Stimulated activated CD4-positive, alpha-beta T cell treated with anti-CD3 and anti-CD28 coated beads, Interleukin-1b, Interleukin-23, amount 100 ng/mL, for 48 hours (primary cell): ENCODE measurements at regions not wholly inside any gene's neighbourhood (a gene's known extent, or its start where the extent isn't known, plus 50 kb on each side); places are given as distances from the start of the nearest gene placed in this dataset.
"Not testable (repeated sequence)": the region's sequence is repeated elsewhere in the genome, so short reads cannot be mapped to it uniquely, and the experiment has no call there.

Experiments used
- DNase-seq: peaks from one replicate; pipeline ENCODE4 v3.0.0-alpha.2; 2020

- DNase-seq = no peak
Observed at GRCh38 chr10:123381224-123381623, 227.0 kb downstream of the BUB3 start.

- no peak for DNase-seq
Observed at GRCh38 chr10:123382491-123382890, 228.3 kb downstream of the BUB3 start.

DNA sequence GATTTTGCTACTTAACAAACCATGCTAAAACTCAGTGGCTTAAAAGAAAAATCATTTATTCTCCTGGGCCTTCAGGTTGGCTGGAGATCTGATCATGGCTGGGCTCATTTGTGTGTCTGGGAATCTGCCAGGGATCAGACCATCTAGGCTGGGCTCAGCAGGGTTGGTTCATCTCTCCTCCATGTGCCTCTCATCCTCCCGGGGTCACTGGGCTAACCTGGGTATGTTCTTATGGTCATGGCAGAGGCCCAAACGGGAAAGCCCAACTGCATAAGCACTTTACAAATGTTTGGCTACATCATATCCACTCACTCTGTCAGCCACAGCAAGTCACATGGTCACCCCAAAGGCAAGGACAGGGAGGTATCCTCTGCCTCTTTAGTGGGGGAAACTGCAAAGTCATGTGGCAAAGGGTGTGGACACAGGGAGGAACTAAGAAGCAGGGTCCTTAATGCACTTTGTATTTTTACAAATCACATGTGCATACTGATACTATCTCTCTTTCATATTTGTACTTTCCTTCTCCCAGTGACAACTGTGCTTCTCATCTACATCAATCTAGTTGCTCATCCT lies 231.4 kb downstream of the BUB3 start:
- DNase-seq = no peak

DNA sequence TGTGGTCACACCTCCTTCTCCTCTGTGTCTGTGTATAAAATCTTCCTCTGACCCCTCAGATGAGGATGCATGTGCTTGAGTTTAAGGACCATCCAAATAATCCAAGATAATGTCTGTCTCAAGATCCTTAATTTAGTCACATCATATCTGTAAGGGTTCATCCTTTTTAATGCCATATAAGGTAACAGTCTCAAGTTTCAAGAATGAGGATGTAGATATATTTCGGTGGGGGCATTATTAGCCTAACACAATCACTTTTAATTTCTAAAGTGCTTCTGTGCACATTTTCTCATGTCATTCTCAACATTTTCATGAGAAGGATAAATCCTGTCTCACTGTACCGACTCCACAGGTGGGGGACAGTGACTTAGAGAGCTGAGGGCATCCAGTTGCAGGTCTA lies 235.3 kb downstream of the BUB3 start:
- no peak for DNase-seq

- DNase-seq = no peak
Observed at GRCh38 chr10:123390332-123390731, 236.1 kb downstream of the BUB3 start.

DNA sequence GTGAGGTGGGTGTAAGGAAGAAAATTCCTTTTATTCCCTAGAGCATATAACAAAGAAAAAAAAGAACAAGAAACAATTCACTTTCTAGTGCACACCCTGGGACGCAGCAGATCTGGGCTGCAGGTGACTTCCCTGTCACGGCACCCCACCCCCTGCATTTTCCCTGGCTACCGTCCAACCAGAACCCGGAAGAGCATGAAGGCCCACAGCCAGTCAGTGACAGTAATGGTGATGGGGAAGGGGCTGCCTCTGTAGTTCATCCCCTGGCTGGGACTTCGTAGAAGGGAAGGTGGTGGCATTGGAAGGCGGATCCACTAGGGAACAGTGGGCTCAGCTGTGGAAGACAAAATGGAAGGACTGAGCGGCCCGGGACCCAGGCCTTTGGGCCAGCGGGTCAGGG lies 236.7 kb downstream of the BUB3 start:
- DNase-seq = no peak

- no peak for DNase-seq
Observed at GRCh38 chr10:123391275-123392028, 237.2 kb downstream of the BUB3 start.

- DNase-seq = no peak
Observed at GRCh38 chr10:123392182-123392963, 238.2 kb downstream of the BUB3 start.

- no peak for DNase-seq
Observed at GRCh38 chr10:123393170-123393569, 239.0 kb downstream of the BUB3 start.

DNA sequence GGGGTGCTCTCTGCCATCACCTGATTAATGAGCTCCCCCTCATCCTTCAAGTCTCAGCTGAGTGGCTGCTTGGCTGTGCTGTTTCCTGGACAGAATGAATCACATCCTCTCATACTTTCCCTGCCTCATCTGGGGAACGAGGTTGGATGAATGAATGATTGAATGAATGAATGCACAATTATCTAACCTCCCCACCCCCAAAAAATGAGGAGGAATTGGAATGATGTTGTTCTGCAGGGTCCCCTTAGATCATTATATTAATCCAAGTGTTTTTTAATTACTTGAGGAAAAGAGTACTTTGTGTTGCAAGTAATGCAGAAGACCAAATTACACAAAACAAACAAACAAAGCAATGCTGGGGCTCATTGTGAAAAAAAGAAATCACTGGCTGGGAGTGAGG lies 240.2 kb downstream of the BUB3 start:
- DNase-seq = no peak

- not testable (repeated sequence) for DNase-seq
Observed at GRCh38 chr10:123395234-123395633, 241.0 kb downstream of the BUB3 start.

- no peak for DNase-seq
Observed at GRCh38 chr10:123395906-123396305, 241.7 kb downstream of the BUB3 start.

- DNase-seq = no peak
Observed at GRCh38 chr10:123398180-123398591, 244.0 kb downstream of the BUB3 start.

GRCh38 chr10:123398756-123399155 lies 244.6 kb downstream of the BUB3 start:
- no peak for DNase-seq

- no peak for DNase-seq
Observed at GRCh38 chr10:123399276-123399839, 245.2 kb downstream of the BUB3 start.

- DNase-seq = no peak
Observed at GRCh38 chr10:123402021-123402420, 247.8 kb downstream of the BUB3 start.

GRCh38 chr10:123402656-123403055 lies 248.5 kb downstream of the BUB3 start:
- DNase-seq = no peak

GRCh38 chr10:123404357-123404756 lies 250.2 kb downstream of the BUB3 start:
- no peak for DNase-seq

- DNase-seq = no peak
Observed at GRCh38 chr10:123408660-123409059, 254.5 kb downstream of the BUB3 start.

DNA sequence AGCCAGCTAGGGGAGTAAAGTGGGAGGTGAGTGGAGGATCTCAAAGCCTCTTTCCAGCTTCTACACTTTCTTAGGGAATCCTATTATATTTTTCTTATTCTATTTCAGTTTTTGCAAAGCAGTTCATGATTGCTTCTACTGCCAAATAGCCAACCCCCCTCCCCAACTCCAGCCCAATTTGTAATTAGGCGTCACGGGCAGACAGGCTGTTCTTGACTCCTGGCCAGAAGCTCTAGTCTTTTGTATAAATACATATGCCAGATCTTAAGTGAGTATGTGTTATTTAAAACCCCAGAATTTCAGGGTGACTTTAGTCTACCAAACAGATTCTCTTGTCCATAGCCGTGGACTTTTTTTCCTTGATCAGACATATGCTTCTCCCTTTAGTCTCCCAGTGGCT lies 255.2 kb downstream of the BUB3 start:
- DNase-seq = no peak

DNA sequence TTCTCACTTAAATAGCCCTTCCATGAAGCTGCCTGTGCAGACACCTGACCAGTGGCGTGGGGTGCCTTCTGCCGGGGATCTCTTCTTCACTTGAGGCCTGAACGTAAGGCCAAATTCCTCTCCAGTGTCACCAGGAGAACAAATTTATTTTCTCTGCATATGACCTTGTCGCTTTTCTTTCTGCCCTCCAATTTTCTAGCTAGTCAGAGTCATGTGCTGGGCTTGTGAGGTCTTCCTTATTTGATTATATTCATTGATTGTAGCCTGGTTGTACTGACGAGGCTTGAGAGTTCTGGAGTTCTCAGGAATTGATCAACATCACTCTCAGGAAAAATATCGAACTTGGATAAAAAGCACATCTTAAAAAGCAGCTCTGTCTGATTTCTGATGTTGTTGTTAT lies 255.7 kb downstream of the BUB3 start:
- no peak for DNase-seq

GRCh38 chr10:123413353-123413752 lies 252.8 kb upstream of the GPR26 start:
- no peak for DNase-seq

DNA sequence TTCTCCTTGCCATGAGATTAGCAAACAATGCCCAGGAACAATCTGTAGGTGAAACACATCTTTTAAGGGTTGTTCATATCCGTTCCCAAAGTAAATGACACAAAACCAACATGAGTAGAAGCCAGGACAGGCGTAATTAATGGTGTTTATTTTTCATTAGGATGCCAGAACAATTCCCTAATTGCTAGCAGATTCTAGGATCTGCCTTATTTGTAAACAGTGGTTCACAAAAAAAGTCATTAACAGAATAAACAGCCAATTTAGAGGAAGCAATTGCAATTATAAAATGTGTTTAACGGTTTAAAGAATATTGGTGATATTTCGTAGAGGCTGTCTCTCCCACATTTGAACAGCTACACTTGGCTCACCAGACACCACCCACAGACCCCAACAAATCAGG lies 250.6 kb upstream of the GPR26 start:
- no peak for DNase-seq

DNA sequence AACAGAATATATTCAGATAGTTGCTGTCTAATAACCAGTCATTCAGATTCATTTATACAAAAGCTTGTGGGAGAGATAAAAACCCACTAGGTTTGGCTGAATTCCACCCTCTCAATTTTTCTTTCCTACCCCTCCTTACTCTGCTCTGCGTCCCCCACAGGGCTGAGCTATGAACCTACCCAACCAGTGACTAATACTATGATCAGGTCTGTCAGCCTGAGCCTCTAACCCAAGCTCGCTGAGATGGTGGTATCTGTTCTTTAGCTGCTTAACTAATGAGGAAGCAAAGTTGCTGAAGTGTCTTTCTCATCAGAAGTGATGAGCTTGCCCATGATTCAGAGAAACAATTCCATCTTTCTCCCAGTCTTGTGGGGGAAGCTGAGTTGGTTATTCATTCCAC lies 248.7 kb upstream of the GPR26 start:
- DNase-seq = no peak
